ENCODE measurements at regions not wholly inside any gene's neighbourhood (a gene's known extent, or its start where the extent isn't known, plus 50 kb on each side); places are given as distances from the start of the nearest gene placed in this dataset.

- TF ChIP-seq EZH2phosphoT487 (IDR thresholded peaks at IDR 0.05; ENCODE audit: insufficient read depth, low read depth) (no peak), EZH2 (IDR thresholded peaks at IDR 0.05; ENCODE audit: insufficient read depth, poor library complexity, severe bottlenecking) (no peak)
Measured at GRCh38 chr17:79391376-79392233, 219.2 kb downstream of the RBFOX3 start.

Data from GM23248 (cell line).